ENCODE measurements at regions not wholly inside any gene's neighbourhood (a gene's known extent, or its start where the extent isn't known, plus 50 kb on each side); places are given as distances from the start of the nearest gene placed in this dataset.
"Not testable (repeated sequence)": the region's sequence is repeated elsewhere in the genome, so short reads cannot be mapped to it uniquely, and the experiment has no call there.

DNA sequence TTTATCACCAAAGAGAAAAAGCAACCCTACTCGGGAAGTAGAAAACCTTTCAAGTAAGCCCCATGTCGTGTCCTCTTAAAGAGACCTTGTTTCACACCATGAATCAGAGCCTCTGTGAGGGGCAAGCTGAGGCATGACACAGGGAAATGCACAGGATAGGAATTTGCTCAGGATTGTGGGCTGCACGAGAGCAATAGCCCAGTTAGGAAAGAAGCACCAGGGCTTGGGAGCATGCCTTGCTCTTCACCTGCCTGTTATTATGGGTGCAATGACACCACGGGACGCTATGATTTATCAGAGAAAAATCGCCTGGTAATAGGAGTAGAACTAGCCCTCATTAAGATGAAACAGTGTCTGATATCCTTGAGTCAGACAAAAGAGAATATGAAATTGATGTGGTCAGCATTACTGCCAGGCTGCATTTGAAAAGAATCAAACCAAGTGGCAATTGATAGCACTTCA lies 562.9 kb upstream of the NRP1 start:
- DNase-seq, result no peak

DNA sequence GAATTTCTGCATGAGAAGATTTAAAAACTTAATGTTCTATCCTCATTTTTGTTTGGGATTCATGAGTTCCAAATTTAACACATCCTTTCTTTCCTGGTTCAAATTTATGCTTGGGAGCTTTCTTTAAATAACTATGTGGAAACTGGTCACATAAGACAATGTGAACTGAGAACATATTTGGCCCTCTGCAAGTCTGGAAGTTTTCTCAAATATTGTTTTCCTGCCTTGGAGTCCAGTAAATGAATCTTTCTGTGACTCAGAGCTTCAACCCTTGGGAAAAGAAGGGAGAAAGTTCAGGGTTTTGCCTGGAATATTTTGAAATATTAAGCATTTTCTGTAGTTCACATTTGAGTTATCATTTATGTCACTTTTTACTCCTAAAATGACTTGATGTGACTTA lies 559.0 kb upstream of the NRP1 start:
- no peak for DNase-seq

GRCh38 chr10:33889371-33889770 lies 554.9 kb upstream of the NRP1 start:
- DNase-seq, result no peak

- DNase-seq, result no peak
These were observed 552.7 kb upstream of the NRP1 start for GRCh38 chr10:33887188-33887587.

GRCh38 chr10:33886299-33886698 lies 551.8 kb upstream of the NRP1 start:
- no peak for DNase-seq

DNA sequence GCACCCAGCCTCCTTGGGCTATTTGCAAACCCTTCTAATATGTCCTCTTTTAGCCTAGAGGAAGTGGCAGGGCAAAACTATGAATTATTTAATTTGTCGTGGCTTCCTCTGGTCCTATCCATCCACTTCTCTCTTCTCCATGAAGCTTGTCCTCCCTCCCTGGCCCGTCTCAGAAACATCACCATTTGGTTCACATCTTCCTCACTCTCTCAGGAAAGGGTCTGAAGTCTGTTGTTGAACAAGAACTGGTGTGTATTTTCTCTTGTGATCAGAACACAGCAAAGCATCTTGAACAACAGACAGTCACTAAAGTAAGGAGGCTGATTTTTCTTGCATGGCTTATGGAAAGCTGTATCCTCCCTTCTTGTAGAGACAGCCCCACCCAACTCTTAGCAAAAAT lies 550.1 kb upstream of the NRP1 start:
- no peak for DNase-seq

DNA sequence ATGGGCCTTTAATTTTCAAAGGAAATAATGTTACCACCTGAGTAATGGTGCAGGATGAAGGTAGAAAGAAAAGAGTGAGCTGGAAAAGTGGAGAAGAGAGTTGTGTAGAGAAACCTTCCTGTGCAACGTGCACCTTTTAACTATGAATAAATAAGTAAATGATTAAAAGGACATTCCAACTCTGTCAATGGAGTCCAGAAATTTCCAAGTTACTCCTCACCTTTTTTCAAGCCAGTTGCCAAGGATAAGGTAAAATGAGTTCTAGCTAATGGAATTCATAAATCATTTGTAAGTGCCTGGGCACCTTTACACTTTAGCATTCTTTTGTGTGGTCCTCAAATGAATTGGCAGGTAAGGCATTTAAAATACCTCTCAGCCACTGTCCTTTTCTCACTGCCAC lies 549.4 kb upstream of the NRP1 start:
- DNase-seq, result no peak

GRCh38 chr10:33882996-33883395 lies 548.5 kb upstream of the NRP1 start:
- no peak for DNase-seq

DNA sequence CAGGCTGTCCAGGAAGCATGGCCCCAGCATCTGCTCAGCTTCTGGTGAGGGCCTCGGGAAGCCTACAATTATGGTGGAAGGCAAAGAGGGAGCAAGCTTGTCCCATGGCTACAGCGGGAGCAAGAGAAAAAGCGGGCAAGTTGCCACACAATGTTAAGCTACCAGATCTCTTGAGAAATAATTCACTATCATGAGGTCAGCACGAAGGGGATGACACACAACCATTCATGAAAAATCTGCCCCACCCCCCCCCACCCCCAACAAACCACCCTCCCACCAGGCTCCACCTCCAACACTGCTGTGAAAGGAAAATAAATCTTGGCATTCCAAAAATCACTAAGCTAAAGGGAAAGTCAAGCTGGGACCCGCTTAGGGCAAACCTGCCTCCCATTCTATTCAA lies 545.8 kb upstream of the NRP1 start:
- no peak for DNase-seq

DNA sequence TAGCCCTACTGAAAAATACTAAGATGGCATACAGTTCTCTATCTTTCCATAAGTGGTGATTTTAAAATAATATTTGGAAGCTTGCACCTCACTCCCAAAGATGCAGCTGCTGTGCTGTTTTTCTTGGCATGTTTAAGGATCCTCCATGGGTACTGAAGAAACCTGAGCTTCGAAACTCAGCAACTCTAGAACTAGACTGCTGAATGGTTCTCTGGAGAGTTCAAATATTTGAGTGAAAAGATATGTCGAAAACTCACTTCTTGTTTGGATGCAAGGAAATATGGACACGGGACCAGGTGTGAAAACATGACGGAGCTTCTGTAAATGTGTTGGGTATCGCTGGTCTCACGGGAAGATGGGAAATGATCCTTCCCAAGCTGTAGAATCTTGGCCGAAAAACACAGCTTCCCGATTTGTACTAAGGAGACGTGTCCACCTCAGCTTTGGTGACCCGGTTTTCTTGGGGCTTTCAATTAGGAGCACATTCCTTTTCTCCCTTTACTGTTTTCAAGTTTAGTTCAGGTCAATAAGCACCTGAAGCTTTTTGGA lies 543.8 kb upstream of the NRP1 start:
- no peak for DNase-seq

DNA sequence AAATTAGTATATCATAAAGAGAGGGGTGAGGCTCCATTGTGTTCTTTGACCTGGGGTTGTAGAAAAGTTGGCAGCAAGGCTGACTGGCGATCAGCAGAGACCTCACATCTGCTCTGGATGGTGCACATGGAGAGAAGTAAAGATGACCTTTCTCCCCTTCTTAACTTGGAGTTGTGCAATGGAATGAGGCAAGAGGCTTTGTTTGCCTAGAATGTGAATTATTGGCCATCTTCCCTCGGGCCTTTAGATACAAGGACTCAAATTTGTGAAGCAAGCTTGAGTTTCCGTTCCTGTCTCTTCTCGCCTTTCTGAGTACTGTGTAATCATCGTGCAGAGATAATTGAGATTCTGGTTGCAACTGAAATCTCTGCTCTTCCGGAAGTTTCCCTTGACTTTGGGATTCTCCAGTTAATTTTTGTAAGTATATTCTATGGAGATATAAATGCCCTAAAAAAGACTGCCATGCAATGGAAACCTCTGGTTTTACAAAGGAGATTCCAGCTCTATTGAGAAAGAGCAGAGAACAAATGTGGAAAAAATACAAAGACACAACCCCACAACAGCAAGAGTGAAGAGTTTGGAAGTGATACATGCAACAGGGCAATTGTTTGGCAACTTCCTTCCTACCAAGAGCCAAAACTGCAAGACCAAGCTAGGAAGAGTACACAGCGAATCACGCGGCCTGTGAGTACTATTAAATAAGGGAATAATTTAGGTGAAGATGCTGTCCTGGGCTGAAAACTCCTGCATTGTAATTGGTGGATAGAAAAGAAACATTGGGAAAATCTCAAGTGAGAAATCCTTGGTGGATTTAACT lies 542.3 kb upstream of the NRP1 start:
- DNase-seq, result no peak

DNA sequence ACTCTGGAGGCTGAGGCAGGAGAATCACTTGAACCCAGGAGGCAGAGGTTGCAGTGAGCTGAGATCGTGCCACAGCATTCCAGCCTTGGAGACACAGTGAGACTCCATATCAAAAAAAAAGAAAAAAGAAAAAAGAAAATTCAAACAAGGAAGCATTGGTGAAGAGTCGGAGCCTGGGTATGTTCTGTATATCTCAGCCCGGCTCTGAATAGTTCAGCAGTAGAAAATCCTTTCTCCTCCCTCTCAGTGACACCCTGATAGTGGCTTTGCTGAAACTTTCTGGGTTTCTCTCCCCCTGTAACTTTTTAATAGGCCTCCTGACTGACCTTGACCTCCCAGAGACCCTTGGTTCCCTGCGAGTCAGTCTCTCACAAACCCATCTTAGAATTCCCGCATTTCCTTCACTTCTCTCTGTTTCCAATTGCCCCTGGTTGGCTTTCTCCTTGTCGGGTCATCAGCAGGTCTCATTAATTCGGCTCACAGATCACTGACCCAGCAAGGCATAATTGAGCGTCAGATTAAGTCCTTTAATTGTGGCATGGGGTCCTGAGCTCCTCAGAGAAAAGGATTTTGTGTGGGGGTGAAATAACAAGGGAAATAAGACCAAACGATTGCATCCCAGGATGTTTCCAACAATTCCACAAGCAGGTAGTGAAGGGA lies 541.6 kb upstream of the NRP1 start:
- no peak for DNase-seq

GRCh38 chr10:33871061-33871956 lies 536.8 kb upstream of the NRP1 start:
- DNase-seq, result no peak

- DNase-seq, result no peak
These were observed 535.0 kb upstream of the NRP1 start for GRCh38 chr10:33869481-33869880.

DNA sequence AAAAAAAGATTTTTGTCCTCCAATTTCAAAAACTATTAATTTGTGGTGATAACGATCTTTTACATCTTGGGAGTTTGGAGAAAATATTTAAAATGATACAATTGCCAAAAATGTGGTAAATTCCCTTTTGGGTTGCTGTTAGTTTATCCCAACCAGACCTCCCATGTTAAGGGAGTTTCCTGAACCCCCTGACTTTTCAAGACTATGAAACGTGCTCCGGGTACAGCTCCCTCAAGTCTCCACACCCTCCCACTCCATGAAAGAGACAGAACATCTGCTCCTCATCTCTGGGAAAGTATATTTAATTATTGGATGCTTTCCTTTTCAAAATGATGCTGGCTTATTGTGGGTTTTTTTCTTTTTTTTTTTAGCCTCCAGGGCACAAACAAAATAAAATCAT lies 534.6 kb upstream of the NRP1 start:
- no peak for DNase-seq

DNA sequence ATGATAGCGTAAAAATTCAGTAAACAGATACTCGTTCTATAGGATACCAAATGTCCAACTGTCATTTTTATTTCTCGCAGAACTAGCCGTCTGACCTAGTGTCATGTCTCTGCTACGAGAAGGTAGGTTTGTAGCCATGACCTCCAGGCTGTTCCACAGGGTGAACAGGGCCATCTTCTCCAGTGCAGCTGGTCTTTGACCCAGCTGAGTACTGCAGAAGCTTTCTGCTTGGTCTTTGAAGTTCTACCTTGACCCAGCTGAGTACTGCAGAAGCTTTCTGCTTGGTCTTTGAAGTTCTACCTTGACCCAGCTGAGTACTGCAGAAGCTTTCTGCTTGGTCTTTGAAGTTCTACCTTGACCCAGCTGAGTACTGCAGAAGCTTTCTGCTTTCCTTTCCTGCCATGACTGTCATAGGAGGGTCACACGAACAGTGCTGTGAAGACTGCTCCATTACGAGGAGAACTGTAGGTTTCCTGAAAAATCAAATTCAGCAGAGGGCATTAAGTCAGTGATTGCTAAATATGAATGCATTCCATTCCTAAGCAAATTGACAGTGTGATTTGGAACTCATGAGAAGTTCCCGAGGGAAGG lies 532.8 kb upstream of the NRP1 start:
- not testable (repeated sequence) for DNase-seq

DNA sequence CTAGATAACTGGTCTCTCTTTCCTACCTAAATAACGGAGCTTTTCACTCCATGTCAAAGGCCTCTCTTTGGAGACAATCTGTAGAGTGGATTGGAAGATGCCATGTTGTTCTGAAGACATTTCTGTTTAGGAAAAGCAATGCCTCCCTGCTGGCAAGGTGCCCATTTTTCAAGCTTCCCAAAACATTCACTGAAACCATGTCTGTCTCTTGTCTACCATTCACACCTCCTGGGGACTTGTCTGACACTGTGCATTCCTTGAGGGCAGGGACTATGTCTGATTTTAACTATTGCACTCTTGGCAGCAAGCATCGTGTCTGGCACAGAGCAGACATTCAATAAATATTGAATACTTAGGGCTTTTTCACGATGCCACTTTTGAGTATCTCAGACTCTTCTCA lies 528.9 kb upstream of the NRP1 start:
- no peak for DNase-seq

- no peak for DNase-seq
These were observed 528.2 kb upstream of the NRP1 start for GRCh38 chr10:33862536-33863105.

- DNase-seq, result no peak
These were observed 527.4 kb upstream of the NRP1 start for GRCh38 chr10:33861833-33862232.

DNA sequence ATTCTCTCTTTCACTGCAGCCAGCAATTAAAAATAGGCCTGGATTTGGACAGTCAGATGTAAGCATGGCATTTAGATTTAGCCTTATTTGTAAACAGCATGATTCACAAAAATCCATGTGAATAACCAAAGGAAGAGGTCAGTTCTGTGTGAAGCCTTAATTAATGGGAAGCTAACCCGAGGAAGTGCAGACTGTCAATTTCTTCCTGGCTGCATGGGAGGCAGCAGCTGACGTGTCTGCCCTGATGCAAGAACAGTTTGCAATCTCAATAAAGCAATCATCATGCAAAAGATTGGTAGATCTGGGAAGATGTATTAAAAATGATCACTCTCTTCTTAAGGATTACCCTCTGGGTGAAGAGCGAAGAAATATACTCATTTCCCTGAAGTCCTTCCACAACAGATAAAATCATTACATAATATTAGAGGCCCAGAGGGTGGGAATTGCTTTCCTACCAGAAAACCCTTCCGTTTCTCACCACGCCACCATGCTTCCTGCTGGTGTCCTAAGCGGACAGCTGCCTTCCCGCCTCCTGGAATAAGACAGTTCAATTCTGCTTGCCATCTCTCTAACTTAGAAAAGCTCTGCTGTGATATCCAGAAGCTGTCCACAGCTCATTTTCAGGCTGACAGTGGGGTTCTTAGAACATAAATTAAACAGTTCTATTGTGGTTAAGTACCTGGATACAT lies 526.7 kb upstream of the NRP1 start:
- no peak for DNase-seq

GRCh38 chr10:33860552-33860951 lies 526.1 kb upstream of the NRP1 start:
- no peak for DNase-seq

Data from T-helper 2 cell (primary cell).